DMS 273 (cell line): ENCODE measurements at regions not wholly inside any gene's neighbourhood (a gene's known extent, or its start where the extent isn't known, plus 50 kb on each side); places are given as distances from the start of the nearest gene placed in this dataset.
"Not testable (repeated sequence)": the region's sequence is repeated elsewhere in the genome, so short reads cannot be mapped to it uniquely, and the experiment has no call there.

Experiments
- DNase-seq: peaks from one replicate; lab custom pipeline; 2025; ENCODE audit not compliant: unreplicated experiment; lab: John Stamatoyannopoulos, UW

- no peak for DNase-seq
These were observed 95.1 kb downstream of the RPAP3 start for GRCh38 chr12:47610686-47611252.

- DNase-seq, result no peak
These were observed 96.0 kb downstream of the RPAP3 start for GRCh38 chr12:47609806-47610205.

GRCh38 chr12:47608671-47609070, 97.2 kb downstream of the RPAP3 start:
- DNase-seq, result not testable (repeated sequence)

- DNase-seq, result no peak
These were observed 101.5 kb downstream of the RPAP3 start for GRCh38 chr12:47604221-47604873.

- DNase-seq, result no peak
These were observed 102.8 kb downstream of the RPAP3 start for GRCh38 chr12:47602949-47603558.

- no peak for DNase-seq
These were observed 103.5 kb downstream of the RPAP3 start for GRCh38 chr12:47602325-47602724.

GRCh38 chr12:47601071-47601470, 104.8 kb downstream of the RPAP3 start:
- no peak for DNase-seq

- DNase-seq, result no peak
These were observed 114.0 kb downstream of the RPAP3 start for GRCh38 chr12:47591795-47592194.

GRCh38 chr12:47591361-47591791, 114.5 kb downstream of the RPAP3 start:
- no peak for DNase-seq

GRCh38 chr12:47590771-47591360, 115.0 kb downstream of the RPAP3 start:
- no peak for DNase-seq

- no peak for DNase-seq
These were observed 118.7 kb downstream of the RPAP3 start for GRCh38 chr12:47586952-47587669.

GRCh38 chr12:47585507-47585906, 120.3 kb downstream of the RPAP3 start:
- DNase-seq, result no peak

- no peak for DNase-seq
These were observed 127.0 kb downstream of the RPAP3 start for GRCh38 chr12:47578836-47579235.

- DNase-seq, result no peak
These were observed 128.4 kb downstream of the RPAP3 start for GRCh38 chr12:47577206-47577989.

- DNase-seq, result peak; percentile 21
These were observed 129.4 kb downstream of the RPAP3 start for GRCh38 chr12:47576289-47576945.

- DNase-seq, result no peak
These were observed 131.4 kb downstream of the RPAP3 start for GRCh38 chr12:47574252-47575021.

- no peak for DNase-seq
These were observed 132.6 kb downstream of the RPAP3 start for GRCh38 chr12:47573146-47573659.

GRCh38 chr12:47570151-47570550, 135.7 kb downstream of the RPAP3 start:
- DNase-seq, result no peak

GRCh38 chr12:47562201-47562600, 143.6 kb downstream of the RPAP3 start:
- DNase-seq, result no peak
